GM19193 (cell line): ENCODE measurements at regions not wholly inside any gene's neighbourhood (a gene's known extent, or its start where the extent isn't known, plus 50 kb on each side); places are given as distances from the start of the nearest gene placed in this dataset.

Experiments used
- POLR2A ChIP-seq: IDR thresholded peaks from 4 replicates; pipeline ENCODE4 v1.6.1; 2011; ENCODE audit not compliant: insufficient read depth, insufficient read length; ENCODE audit errors: extremely low read depth

DNA sequence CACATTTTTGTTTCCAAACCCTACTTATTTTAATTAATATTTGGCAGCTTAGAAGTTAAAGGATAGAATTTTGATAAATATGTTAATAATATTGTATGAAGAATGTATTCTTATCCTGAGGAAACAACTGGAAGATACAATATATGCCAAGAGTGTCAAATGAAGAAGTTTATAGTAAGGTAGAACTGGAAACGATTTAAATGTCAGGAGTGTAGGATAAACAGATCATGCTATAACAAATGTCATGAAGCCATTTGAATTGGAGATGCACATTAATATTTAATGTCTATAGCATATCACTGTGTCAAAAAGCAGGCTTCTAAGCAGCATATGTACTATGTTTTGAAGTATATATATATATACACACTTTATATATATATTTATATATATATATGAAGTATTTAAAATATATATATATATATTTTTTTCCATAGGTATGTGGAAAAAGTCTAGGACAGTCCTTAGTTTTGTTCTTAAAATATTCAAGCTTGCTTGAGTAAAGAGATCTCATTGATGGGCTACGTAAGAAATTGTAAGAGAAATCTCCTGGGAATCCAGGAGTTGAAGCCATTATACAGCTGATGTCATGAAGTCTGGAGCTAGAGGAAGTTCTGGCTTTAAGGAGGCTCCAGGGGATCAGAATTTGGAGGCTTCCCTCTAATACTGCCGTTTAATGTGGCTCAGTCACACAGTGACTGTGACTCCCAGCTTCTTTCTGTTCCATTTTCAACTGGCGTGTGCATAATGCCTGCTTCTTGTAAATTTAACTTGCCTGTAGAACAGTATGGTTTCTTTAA lies 79.9 kb upstream of the MYCBP2 start:
- TF ChIP-seq POLR2A, result no peak

GRCh38 chr13:77398825-77399620 lies 72.1 kb upstream of the MYCBP2 start:
- no peak for TF ChIP-seq POLR2A

DNA sequence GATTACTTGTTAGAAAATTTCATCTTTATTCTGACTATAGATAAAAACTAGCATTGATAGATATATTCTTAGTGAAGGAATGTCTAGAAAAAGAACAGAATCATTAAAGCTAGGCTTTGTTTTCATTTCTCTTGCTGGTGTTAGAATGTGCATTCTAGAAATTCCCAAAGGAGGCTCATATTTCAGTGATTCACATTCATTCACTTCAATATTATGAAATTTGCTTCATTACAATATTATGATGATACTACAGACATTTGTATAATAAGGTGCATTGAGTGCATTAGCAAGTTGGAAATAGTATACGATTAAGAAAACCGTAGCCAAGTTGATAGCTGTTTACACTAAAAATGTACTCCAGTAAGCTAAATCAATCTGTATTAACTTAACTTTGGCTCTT lies 70.7 kb upstream of the MYCBP2 start:
- no peak for TF ChIP-seq POLR2A

- no peak for TF ChIP-seq POLR2A
Measured at GRCh38 chr13:77391475-77391874, 64.6 kb upstream of the MYCBP2 start.

- TF ChIP-seq POLR2A, result no peak
Measured at GRCh38 chr13:77390391-77390790, 63.5 kb upstream of the MYCBP2 start.

GRCh38 chr13:77389625-77390000 lies 62.7 kb upstream of the MYCBP2 start:
- no peak for TF ChIP-seq POLR2A

GRCh38 chr13:77388944-77389624 lies 62.2 kb upstream of the MYCBP2 start:
- TF ChIP-seq POLR2A, result no peak

DNA sequence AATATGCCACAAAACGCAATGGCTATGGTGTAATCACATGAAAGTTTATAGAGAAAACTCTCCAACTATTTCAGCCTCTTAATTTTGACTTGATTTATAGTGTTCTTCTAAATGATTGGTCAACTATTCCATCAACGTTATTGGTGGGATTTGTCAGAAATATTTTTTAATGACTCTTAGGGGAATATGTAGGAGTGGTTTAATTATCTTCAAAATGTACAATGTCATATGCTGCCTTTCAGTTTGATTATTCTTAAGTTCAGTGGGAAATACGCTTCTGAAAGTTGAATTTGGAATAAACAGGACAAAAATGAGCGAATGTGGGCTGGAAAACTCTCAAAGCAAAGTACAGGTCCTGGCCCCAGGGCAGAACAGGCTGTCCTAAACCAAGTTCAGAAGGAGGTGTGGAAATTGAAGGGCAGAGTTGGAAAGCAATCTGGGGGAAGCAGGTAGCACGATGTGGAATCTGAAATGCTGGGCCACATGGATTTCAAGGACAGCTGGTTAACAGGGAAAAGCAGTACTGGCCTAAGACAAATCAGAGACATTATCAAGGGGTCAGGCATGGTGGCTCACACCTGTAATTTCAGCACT lies 60.8 kb upstream of the MYCBP2 start:
- TF ChIP-seq POLR2A, result no peak

- no peak for TF ChIP-seq POLR2A
Measured at GRCh38 chr13:77386880-77387606, 60.1 kb upstream of the MYCBP2 start.

- TF ChIP-seq POLR2A, result no peak
Measured at GRCh38 chr13:77386046-77386445, 59.2 kb upstream of the MYCBP2 start.

DNA sequence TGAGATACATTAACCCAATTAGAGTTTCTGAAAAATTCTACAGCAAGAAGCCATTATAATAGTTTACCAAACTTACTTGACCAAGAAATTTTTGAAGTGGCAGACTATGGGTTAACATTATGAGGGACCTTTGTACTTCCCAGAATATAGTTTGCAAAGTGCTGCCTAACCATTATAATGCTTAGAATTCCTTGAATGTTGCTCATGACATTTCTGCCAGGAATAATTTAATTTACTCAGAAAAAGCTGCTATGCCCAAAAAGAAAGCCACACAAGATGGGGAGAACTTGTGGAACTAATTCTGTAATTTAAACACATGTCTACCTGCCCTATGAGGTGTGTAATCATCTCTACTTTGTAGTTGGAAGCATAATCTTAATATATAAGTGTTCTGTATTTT lies 58.1 kb upstream of the MYCBP2 start:
- no peak for TF ChIP-seq POLR2A

- no peak for TF ChIP-seq POLR2A
Measured at GRCh38 chr13:77383097-77383496, 56.2 kb upstream of the MYCBP2 start.

DNA sequence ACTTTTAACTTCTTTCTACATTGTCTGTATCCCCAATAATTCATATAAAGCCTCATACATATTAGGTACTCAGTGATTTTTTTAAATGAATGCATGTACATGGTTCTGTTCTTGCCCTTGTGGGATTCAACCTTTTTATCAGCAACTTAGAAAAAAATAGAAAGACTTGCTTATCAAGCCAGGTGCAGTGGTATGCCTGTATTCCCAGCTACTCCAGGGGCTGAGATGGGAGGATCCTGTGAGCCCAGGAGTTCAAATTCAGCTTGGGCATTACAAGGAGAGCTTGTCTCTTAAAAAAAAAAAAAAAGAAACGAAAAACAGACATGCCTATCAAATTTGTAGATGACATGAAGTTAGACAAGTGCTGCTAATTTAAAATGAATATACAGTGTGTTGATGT lies 54.2 kb upstream of the MYCBP2 start:
- no peak for TF ChIP-seq POLR2A

- no peak for TF ChIP-seq POLR2A
Measured at GRCh38 chr13:77379508-77379907, 52.6 kb upstream of the MYCBP2 start.
